ENCODE measurements at regions not wholly inside any gene's neighbourhood (a gene's known extent, or its start where the extent isn't known, plus 50 kb on each side); places are given as distances from the start of the nearest gene placed in this dataset.

DNA sequence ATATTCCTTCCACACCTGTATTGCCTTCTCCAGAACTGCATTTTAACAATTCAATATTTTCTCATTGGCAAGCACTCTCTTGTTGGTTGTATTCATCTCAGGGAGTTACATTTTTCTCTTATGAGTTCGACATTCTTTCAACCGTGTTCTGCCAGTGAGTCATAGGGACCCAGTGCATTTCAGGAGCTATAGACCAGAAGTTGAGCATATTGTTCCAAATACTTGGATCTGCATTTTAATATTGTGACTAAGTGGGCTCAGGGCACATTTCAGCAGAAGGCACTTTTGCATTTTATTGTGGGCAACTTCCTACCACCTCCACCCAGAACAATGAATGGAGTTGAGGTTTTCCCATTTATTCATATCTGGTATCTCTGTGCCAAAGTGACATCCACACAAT, 132.8 kb downstream of the TNFSF18 start:
- no peaks in the 10 kb centered on the region for H3K27me3 ChIP-seq
- H3K4me3 ChIP-seq: no peak overlapping the region
- intact Hi-C loops (cut with DNase I; ENCODE audit: low total_unique reads): no loop called here
- peaks cover 5 to 9% of the 10 kb centered on the region in 2 donors for H3K9me3 ChIP-seq
- no peak for TF ChIP-seq POLR2A (IDR thresholded peaks at IDR 0.05)
- TF ChIP-seq, protein P1, sequence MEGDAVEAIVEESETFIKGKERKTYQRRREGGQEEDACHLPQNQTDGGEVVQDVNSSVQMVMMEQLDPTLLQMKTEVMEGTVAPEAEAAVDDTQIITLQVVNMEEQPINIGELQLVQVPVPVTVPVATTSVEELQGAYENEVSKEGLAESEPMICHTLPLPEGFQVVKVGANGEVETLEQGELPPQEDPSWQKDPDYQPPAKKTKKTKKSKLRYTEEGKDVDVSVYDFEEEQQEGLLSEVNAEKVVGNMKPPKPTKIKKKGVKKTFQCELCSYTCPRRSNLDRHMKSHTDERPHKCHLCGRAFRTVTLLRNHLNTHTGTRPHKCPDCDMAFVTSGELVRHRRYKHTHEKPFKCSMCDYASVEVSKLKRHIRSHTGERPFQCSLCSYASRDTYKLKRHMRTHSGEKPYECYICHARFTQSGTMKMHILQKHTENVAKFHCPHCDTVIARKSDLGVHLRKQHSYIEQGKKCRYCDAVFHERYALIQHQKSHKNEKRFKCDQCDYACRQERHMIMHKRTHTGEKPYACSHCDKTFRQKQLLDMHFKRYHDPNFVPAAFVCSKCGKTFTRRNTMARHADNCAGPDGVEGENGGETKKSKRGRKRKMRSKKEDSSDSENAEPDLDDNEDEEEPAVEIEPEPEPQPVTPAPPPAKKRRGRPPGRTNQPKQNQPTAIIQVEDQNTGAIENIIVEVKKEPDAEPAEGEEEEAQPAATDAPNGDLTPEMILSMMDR (IDR thresholded peaks at IDR 0.05): no peak
- no peak for TF ChIP-seq POLR2AphosphoS5 (IDR thresholded peaks at IDR 0.05)
- no peak for DNase-seq (ENCODE audit: low spot score in 2 of 2)
- H3K36me3 ChIP-seq: no peaks in the 10 kb centered on the region
- no peak overlapping the region for H3K27ac ChIP-seq
- H3K4me1 ChIP-seq: no peaks in the 10 kb centered on the region

DNA sequence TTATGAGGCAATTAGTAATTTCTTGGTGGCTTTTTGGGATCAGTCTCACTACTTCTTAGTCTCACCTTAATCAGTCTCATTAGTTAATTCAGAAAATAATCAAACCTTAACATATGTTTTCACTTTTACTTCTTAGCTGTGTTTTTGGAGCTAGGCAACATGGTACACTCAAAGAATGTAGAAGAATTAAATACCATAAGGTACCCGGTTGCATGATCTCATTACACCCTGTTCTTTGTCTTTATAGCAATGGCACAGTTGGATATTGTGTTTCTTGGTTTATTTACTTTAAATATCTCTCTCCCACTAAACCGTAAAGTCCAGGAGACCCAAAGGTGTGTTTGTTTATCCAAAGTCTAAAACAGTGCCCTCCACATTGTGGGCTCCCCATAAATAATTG, 132.3 kb downstream of the TNFSF18 start:
- intact Hi-C loops (cut with DNase I; ENCODE audit: low total_unique reads): no loop called here
- H3K27me3 ChIP-seq: no peaks in the 10 kb centered on the region
- no peak for DNase-seq (ENCODE audit: low spot score in 2 of 2)
- no peaks in the 10 kb centered on the region for H3K4me1 ChIP-seq
- TF ChIP-seq POLR2A (IDR thresholded peaks at IDR 0.05) (no peak), POLR2AphosphoS5 (IDR thresholded peaks at IDR 0.05) (no peak)
- TF ChIP-seq, protein P1 (IDR thresholded peaks at IDR 0.05): no peak
- H3K9me3 ChIP-seq: peaks cover under 1 to 4% of the 10 kb centered on the region in 2 donors
- H3K27ac ChIP-seq: no peak overlapping the region
- no peaks in the 10 kb centered on the region for H3K36me3 ChIP-seq
- no peak overlapping the region for H3K4me3 ChIP-seq

GRCh38 chr1:172926070-172926469, 124.7 kb downstream of the TNFSF18 start:
- no peak overlapping the region for H3K27ac ChIP-seq
- DNase-seq (ENCODE audit: low spot score in 2 of 2): no peak
- intact Hi-C loops (cut with DNase I; ENCODE audit: low total_unique reads): no loop called here

GRCh38 chr1:172928412-172928811, 122.3 kb downstream of the TNFSF18 start:
- TF ChIP-seq POLR2AphosphoS5 (IDR thresholded peaks at IDR 0.05) (no peak), POLR2A (IDR thresholded peaks at IDR 0.05) (no peak)
- TF ChIP-seq, protein P1 (IDR thresholded peaks at IDR 0.05): no peak
- no peak overlapping the region for H3K27ac ChIP-seq
- intact Hi-C loops (cut with DNase I; ENCODE audit: low total_unique reads): no loop called here

More at GRCh38 chr1:172926070-172926469, 124.7 kb downstream of the TNFSF18 start:
- Histone ChIP-seq H3K4me3 (no peak overlapping the region), H3K9me3 (no peaks in the 10 kb centered on the region), H3K36me3 (no peaks in the 10 kb centered on the region), H3K27me3 (no peaks in the 10 kb centered on the region), H3K4me1 (no peaks in the 10 kb centered on the region)
- no peak for TF ChIP-seq POLR2A (IDR thresholded peaks at IDR 0.05)
- TF ChIP-seq POLR2AphosphoS5 (IDR thresholded peaks at IDR 0.05): no peak

DNA sequence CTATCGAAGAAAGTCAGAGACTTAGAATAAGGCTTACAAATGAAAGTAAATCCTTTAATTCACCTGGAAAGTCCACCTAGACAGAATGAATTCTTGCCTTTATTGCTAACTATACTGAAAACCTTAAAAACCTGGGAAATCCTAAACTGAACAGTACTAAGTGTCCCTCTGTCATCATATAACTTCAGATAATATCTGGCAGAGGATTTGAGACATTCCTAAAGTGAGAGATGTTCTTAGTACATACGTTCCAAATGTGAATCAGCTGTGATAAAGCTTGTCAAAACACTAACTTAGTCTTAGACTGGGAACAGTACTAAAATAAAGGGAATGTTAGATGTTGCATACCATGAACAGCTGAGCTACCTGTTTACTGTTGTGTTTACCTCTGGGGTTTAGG, 121.7 kb downstream of the TNFSF18 start:
- Histone ChIP-seq H3K9me3 (no peaks in the 10 kb centered on the region), H3K27me3 (no peaks in the 10 kb centered on the region), H3K4me3 (no peak overlapping the region), H3K27ac (no peak overlapping the region), H3K4me1 (no peaks in the 10 kb centered on the region), H3K36me3 (no peaks in the 10 kb centered on the region)
- intact Hi-C loops (cut with DNase I; ENCODE audit: low total_unique reads): no loop called here
- TF ChIP-seq POLR2AphosphoS5 (IDR thresholded peaks at IDR 0.05): no peak
- DNase-seq (ENCODE audit: low spot score in 2 of 2): no peak

More at GRCh38 chr1:172928412-172928811, 122.3 kb downstream of the TNFSF18 start:
- Histone ChIP-seq H3K4me3 (no peak overlapping the region), H3K9me3 (no peaks in the 10 kb centered on the region), H3K27me3 (no peaks in the 10 kb centered on the region), H3K36me3 (no peaks in the 10 kb centered on the region), H3K4me1 (no peaks in the 10 kb centered on the region)
- DNase-seq (ENCODE audit: low spot score in 2 of 2): no peak

DNA sequence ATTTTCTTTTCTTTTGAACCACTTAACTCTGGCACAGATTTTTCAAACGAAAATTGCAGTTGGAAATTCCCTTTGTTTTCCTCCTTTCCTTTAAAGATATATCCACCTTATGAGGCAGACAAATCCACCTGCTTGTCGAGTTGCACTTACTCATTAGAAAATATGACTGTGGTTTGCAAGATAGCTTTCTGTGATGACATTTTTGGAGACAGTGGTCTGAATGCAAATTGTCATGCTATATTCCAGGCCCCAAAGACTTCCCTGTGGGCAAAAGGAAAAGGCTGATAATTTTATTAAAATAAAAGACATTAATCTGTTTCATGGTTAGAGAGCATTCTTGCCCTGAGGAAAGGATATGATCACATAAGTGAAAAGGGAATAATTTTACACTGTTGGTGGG, 120.6 kb downstream of the TNFSF18 start:
- H3K36me3 ChIP-seq: no peaks in the 10 kb centered on the region
- no peak overlapping the region for H3K4me3 ChIP-seq
- TF ChIP-seq, protein P1 (IDR thresholded peaks at IDR 0.05): no peak
- TF ChIP-seq POLR2A (IDR thresholded peaks at IDR 0.05) (no peak), POLR2AphosphoS5 (IDR thresholded peaks at IDR 0.05) (no peak)
- no peak overlapping the region for H3K27ac ChIP-seq
- intact Hi-C loops (cut with DNase I; ENCODE audit: low total_unique reads): no loop called here
- no peaks in the 10 kb centered on the region for H3K4me1 ChIP-seq
- H3K27me3 ChIP-seq: no peaks in the 10 kb centered on the region
- no peaks in the 10 kb centered on the region for H3K9me3 ChIP-seq
- no peak for DNase-seq (ENCODE audit: low spot score in 2 of 2)

Measured in breast epithelium (tissue), 4 donors.